MM.1S (cell line): ENCODE measurements at regions not wholly inside any gene's neighbourhood (a gene's known extent, or its start where the extent isn't known, plus 50 kb on each side); places are given as distances from the start of the nearest gene placed in this dataset.

Experiments used
- DNase-seq: peaks from one replicate; pipeline ENCODE4 v3.0.0-alpha.2; 2015
- H2AFZ ChIP-seq: fragments of 300-600 bp; sonication (generic); 2 replicates; pipeline ENCODE4 v1.6.0; 2016; ENCODE audit warnings: antibody characterized with exemption, low read length
- H3F3A ChIP-seq: fragments of 300-600 bp; sonication (generic); 2 replicates; pipeline ENCODE4 v1.6.1; 2016; ENCODE audit warnings: mild to moderate bottlenecking, antibody characterized with exemption, low read length, moderate library complexity, mixed read lengths; ENCODE audit not compliant: insufficient read depth
- H3K27ac ChIP-seq: fragments of 300-600 bp; sonication (generic); 2 replicates; pipeline ENCODE4 v1.5.1; 2016; ENCODE audit warnings: mild to moderate bottlenecking, low read length
- H3K27me3 ChIP-seq: fragments of 300-600 bp; sonication (generic); replicated peaks from 2 replicates; pipeline ENCODE4 v1.6.0; 2016; ENCODE audit warnings: low read length; ENCODE audit not compliant: insufficient read depth
- H3K36me3 ChIP-seq: fragments of 300-600 bp; sonication (generic); replicated peaks from 2 replicates; pipeline ENCODE4 v1.6.1; 2016; ENCODE audit warnings: mild to moderate bottlenecking, low read length, mixed read lengths; ENCODE audit not compliant: insufficient read depth
- H3K4me1 ChIP-seq: fragments of 300-600 bp; sonication (generic); 2 replicates; pipeline ENCODE4 v1.6.1; 2016; ENCODE audit warnings: low read length, mixed read lengths
- H3K4me2 ChIP-seq: fragments of 300-600 bp; sonication (generic); 2 replicates; pipeline ENCODE4 v1.6.0; 2016; ENCODE audit warnings: low read depth, low read length
- H3K4me3 ChIP-seq: fragments of 300-600 bp; sonication (generic); 2 replicates; pipeline ENCODE4 v1.5.1; 2016; ENCODE audit warnings: low read length, mixed read lengths
- H3K79me2 ChIP-seq: fragments of 300-600 bp; sonication (generic); 2 replicates; pipeline ENCODE4 v1.6.1; 2016; ENCODE audit warnings: mixed run types, low read length, mixed read lengths
- H3K9ac ChIP-seq: fragments of 300-600 bp; sonication (generic); 2 replicates; pipeline ENCODE4 v1.6.1; 2016; ENCODE audit warnings: low read length, mixed read lengths
- H3K9me2 ChIP-seq: fragments of 300-600 bp; sonication (generic); replicated peaks from 2 replicates; pipeline ENCODE4 v1.6.1; 2016; ENCODE audit warnings: mild to moderate bottlenecking, low read length, mixed read lengths; ENCODE audit not compliant: insufficient read depth
- H3K9me3 ChIP-seq: fragments of 300-600 bp; sonication (generic); replicated peaks from 2 replicates; pipeline ENCODE4 v1.6.1; 2016; ENCODE audit warnings: mild to moderate bottlenecking, low read length, mixed read lengths; ENCODE audit not compliant: insufficient read depth
- H4K20me1 ChIP-seq: fragments of 300-600 bp; sonication (generic); 2 replicates; pipeline ENCODE4 v1.6.1; 2016; ENCODE audit warnings: mild to moderate bottlenecking, low read length, moderate library complexity, mixed read lengths; ENCODE audit not compliant: insufficient read depth
- EZH2 ChIP-seq: fragments of 300-600 bp; sonication (generic); optimal IDR thresholded peaks from 2 replicates; pipeline ENCODE3; 2017; ENCODE audit warnings: low read depth, mild to moderate bottlenecking, antibody characterized with exemption, low read length, mixed read lengths
- EZH2phosphoT487 ChIP-seq: fragments of 300-600 bp; sonication (generic); IDR thresholded peaks from 2 replicates; pipeline ENCODE4 v1.6.1; 2018; ENCODE audit warnings: antibody characterized with exemption, low read length
- TF ChIP-seq, protein P1 (sequence below): fragments of 300-600 bp; sonication (generic); IDR thresholded peaks from 2 replicates; pipeline ENCODE4 v1.5.1; 2016; ENCODE audit warnings: antibody characterized with exemption, low read length, mixed read lengths

- Histone ChIP-seq H3K4me2 (no peak overlapping the region), H3K36me3 (no peaks in the 10 kb centered on the region), H3K4me3 (no peak overlapping the region), H3K27me3 (no peaks in the 10 kb centered on the region), H2AFZ (no peak overlapping the region), H3F3A (no peaks in the 10 kb centered on the region), H3K9me2 (no peaks in the 10 kb centered on the region), H3K9ac (no peak overlapping the region), H3K27ac (no peak overlapping the region), H4K20me1 (no peaks in the 10 kb centered on the region), H3K4me1 (no peaks in the 10 kb centered on the region), H3K9me3 (no peaks in the 10 kb centered on the region), H3K79me2 (no peaks in the 10 kb centered on the region)
- TF ChIP-seq, protein P1, sequence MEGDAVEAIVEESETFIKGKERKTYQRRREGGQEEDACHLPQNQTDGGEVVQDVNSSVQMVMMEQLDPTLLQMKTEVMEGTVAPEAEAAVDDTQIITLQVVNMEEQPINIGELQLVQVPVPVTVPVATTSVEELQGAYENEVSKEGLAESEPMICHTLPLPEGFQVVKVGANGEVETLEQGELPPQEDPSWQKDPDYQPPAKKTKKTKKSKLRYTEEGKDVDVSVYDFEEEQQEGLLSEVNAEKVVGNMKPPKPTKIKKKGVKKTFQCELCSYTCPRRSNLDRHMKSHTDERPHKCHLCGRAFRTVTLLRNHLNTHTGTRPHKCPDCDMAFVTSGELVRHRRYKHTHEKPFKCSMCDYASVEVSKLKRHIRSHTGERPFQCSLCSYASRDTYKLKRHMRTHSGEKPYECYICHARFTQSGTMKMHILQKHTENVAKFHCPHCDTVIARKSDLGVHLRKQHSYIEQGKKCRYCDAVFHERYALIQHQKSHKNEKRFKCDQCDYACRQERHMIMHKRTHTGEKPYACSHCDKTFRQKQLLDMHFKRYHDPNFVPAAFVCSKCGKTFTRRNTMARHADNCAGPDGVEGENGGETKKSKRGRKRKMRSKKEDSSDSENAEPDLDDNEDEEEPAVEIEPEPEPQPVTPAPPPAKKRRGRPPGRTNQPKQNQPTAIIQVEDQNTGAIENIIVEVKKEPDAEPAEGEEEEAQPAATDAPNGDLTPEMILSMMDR: no peak
- TF ChIP-seq EZH2 (no peak), EZH2phosphoT487 (no peak)
- no peak for DNase-seq
These were observed 409.5 kb downstream of the BTBD3 start for GRCh38 chr20:12327205-12327604.

DNA sequence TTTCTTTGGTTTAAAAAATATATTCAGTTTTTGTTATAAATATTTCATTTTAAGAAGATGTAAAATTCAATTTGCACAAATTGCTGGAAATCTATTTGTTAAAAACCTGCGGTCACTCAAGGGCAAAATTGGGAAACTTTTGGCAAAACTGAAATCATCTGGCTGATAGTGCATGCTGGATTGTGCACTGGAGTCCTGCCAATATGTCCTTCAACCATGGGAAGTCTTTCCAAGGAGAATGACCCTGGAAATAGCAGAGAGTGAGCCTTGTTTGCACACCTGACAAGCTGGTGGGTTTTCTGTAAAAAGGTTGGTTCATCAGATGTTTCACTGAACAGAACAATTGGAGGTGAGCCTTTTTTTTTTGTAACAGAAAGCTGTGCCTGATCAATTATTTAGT lies 413.5 kb downstream of the BTBD3 start:
- no peak for DNase-seq
- no peaks in the 10 kb centered on the region for H3K9me3 ChIP-seq
- no peak overlapping the region for H3K4me2 ChIP-seq
- H3K9me2 ChIP-seq: no peaks in the 10 kb centered on the region
- H3K36me3 ChIP-seq: no peaks in the 10 kb centered on the region
- no peaks in the 10 kb centered on the region for H3K27me3 ChIP-seq
- no peak overlapping the region for H2AFZ ChIP-seq
- no peaks in the 10 kb centered on the region for H4K20me1 ChIP-seq
- TF ChIP-seq, protein P1: no peak
- TF ChIP-seq EZH2 (no peak), EZH2phosphoT487 (no peak)
- H3K79me2 ChIP-seq: no peaks in the 10 kb centered on the region
- H3F3A ChIP-seq: no peaks in the 10 kb centered on the region
- no peak overlapping the region for H3K4me3 ChIP-seq
- no peaks in the 10 kb centered on the region for H3K4me1 ChIP-seq
- no peak overlapping the region for H3K27ac ChIP-seq
- H3K9ac ChIP-seq: no peak overlapping the region

DNA sequence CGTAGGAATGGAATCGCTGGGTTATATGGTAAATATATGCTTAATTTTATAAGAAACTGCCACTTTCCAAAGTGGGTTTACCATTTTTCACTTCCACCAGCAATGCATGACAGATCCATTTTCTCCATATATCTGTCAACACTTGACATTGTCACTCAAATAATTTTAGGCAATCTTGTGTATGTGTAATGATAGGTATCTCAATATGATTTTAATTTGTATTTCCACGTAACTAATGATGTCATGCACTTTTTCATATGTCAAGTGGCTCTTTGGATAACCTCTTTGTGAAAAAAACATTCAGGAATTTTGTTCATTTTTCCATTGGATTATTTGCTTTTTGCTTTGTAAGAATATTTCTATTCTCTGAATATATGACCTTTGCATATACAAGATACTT lies 419.9 kb downstream of the BTBD3 start:
- no peak overlapping the region for H3K27ac ChIP-seq
- no peaks in the 10 kb centered on the region for H3K27me3 ChIP-seq
- no peaks in the 10 kb centered on the region for H3K9me2 ChIP-seq
- DNase-seq: no peak
- no peak overlapping the region for H2AFZ ChIP-seq
- H3K79me2 ChIP-seq: no peaks in the 10 kb centered on the region
- H3K9me3 ChIP-seq: no peaks in the 10 kb centered on the region
- H3K4me2 ChIP-seq: no peak overlapping the region
- TF ChIP-seq EZH2 (no peak), EZH2phosphoT487 (no peak)
- TF ChIP-seq, protein P1: no peak
- H3K36me3 ChIP-seq: no peaks in the 10 kb centered on the region
- H3K4me3 ChIP-seq: no peak overlapping the region
- H3F3A ChIP-seq: no peaks in the 10 kb centered on the region
- H3K4me1 ChIP-seq: no peaks in the 10 kb centered on the region
- H4K20me1 ChIP-seq: no peaks in the 10 kb centered on the region
- no peak overlapping the region for H3K9ac ChIP-seq
